Tibial nerve (tissue), 4 donors: ENCODE measurements at regions not wholly inside any gene's neighbourhood (a gene's known extent, or its start where the extent isn't known, plus 50 kb on each side); places are given as distances from the start of the nearest gene placed in this dataset.

Experiments
- DNase-seq, 2 donors: peaks; one replicate each; pipeline ENCODE4 v3.0.0-alpha.2; 2019; ENCODE audit warnings: low spot score in 2 of 2
- H3K27ac ChIP-seq, 4 donors: fragments of 200-600 bp; sonication (generic) in 3 of 4; one replicate each; pipeline ENCODE4 v1.5.1; 2017 to 2019; ENCODE audit warnings: mild to moderate bottlenecking in 1 of 4
- H3K27me3 ChIP-seq, 2 donors: fragments of 200-600 bp; sonication (generic) in 1 of 2; one replicate each; pipeline versions ENCODE4 v1.5.1 to v1.6.0; 2017 to 2019
- H3K36me3 ChIP-seq, 3 donors: fragments of 200-600 bp; sonication (generic); one replicate each; pipeline ENCODE4 v1.5.1; 2018 to 2019
- H3K4me1 ChIP-seq, 4 donors: fragments of 200-600 bp; sonication (generic) in 3 of 4; one replicate each; pipeline ENCODE4 v1.5.1; 2017 to 2019
- H3K4me3 ChIP-seq, 4 donors: fragments of 200-600 bp; sonication (generic) in 3 of 4; one replicate each; pipeline ENCODE4 v1.5.1; 2017 to 2019; ENCODE audit warnings: mild to moderate bottlenecking in 1 of 4, moderate library complexity in 1 of 4
- H3K9me3 ChIP-seq, 4 donors: fragments of 200-600 bp; sonication (generic) in 3 of 4; one replicate each; pipeline ENCODE4 v1.5.1; 2017 to 2019
- EP300 ChIP-seq, 2 donors: sonication (generic); formaldehyde crosslinking; IDR thresholded peaks; one replicate each; pipeline ENCODE4 v1.6.1; 2017; ENCODE audit warnings: antibody characterized with exemption in 2 of 2, mild to moderate bottlenecking in 1 of 2
- POLR2A ChIP-seq, 2 donors: fragments of 450-650 bp; IDR thresholded peaks; one replicate each; pipeline ENCODE4 v1.6.1; 2017; ENCODE audit warnings: antibody characterized with exemption in 2 of 2, mild to moderate bottlenecking in 2 of 2, moderate library complexity in 2 of 2
- WGBS, 2 donors: methylation state at CpG; one replicate each; pipeline ENCODE4 v1.1.5; 2018; 5-methylcytosine and 5-hydroxymethylcytosine counted together
- TF ChIP-seq, protein P1 (sequence below), 5 experiments: fragments of 200-600 bp in 3 of 5; fragments of 450-650 bp in 2 of 5; sonication (generic) in 3 of 5; IDR thresholded peaks; one replicate each; pipeline ENCODE4 v1.5.1; 2016 to 2019; ENCODE audit warnings: antibody characterized with exemption in 5 of 5, mild to moderate bottlenecking in 3 of 5, moderate library complexity in 2 of 5

DNA sequence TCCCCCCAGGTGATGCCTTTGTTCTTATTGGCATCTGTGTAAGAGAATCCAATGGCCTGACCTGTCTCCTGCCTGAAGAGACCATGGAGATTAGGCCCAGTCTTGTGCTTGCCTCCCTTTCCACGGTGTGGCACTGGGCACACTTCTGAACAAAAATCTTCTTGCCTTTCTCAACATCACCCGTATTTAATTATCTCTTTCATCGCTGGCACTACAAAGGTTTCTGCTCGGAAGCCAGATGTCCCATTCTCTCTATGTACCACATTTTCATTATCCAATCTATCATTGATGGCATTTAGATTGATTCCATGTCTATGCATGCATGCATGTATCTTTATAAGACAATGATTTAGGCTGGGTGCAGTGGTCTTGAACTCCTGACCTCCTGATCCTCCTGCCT is 74.3 kb downstream of the SLC25A15 start:
- WGBS, 2 donors, result 69 to 76% methylated on average over 4 of the region's 4 CpGs
- TF ChIP-seq POLR2A (IDR thresholded peaks at IDR 0.05), result no peak
- no peak for TF ChIP-seq EP300 (IDR thresholded peaks at IDR 0.05)
- TF ChIP-seq, protein P1, sequence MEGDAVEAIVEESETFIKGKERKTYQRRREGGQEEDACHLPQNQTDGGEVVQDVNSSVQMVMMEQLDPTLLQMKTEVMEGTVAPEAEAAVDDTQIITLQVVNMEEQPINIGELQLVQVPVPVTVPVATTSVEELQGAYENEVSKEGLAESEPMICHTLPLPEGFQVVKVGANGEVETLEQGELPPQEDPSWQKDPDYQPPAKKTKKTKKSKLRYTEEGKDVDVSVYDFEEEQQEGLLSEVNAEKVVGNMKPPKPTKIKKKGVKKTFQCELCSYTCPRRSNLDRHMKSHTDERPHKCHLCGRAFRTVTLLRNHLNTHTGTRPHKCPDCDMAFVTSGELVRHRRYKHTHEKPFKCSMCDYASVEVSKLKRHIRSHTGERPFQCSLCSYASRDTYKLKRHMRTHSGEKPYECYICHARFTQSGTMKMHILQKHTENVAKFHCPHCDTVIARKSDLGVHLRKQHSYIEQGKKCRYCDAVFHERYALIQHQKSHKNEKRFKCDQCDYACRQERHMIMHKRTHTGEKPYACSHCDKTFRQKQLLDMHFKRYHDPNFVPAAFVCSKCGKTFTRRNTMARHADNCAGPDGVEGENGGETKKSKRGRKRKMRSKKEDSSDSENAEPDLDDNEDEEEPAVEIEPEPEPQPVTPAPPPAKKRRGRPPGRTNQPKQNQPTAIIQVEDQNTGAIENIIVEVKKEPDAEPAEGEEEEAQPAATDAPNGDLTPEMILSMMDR (IDR thresholded peaks at IDR 0.05), result no peak
- Histone ChIP-seq H3K4me1 (no peaks in the 10 kb centered on the region), H3K4me3 (no peak overlapping the region), H3K36me3 (no peaks in the 10 kb centered on the region), H3K9me3 (no peaks in the 10 kb centered on the region), H3K27ac (no peak overlapping the region), H3K27me3 (no peaks in the 10 kb centered on the region)
- DNase-seq, result no peak

GRCh38 chr13:40874138-40874779 is 84.8 kb downstream of the SLC25A15 start:
- no peak for DNase-seq
- H3K4me3 ChIP-seq, result no peak overlapping the region
- TF ChIP-seq, protein P1 (IDR thresholded peaks at IDR 0.05), result no peak
- TF ChIP-seq EP300 (IDR thresholded peaks at IDR 0.05), result no peak
- no peaks in the 10 kb centered on the region for H3K27me3 ChIP-seq
- WGBS, 2 donors, result 95 to 96% methylated on average over 5 of the region's 5 CpGs
- H3K9me3 ChIP-seq, result peaks cover 0 to 81% (median 18%) of the 10 kb centered on the region in 4 donors
- H3K36me3 ChIP-seq, result peaks cover 0 to 88% (median 0%) of the 10 kb centered on the region in 3 donors
- no peaks in the 10 kb centered on the region for H3K4me1 ChIP-seq
- no peak overlapping the region for H3K27ac ChIP-seq

- Histone ChIP-seq H3K9me3 (peaks cover 0 to 81% (median 18%) of the 10 kb centered on the region in 4 donors), H3K27me3 (no peaks in the 10 kb centered on the region), H3K4me3 (no peak overlapping the region), H3K4me1 (no peaks in the 10 kb centered on the region), H3K27ac (no peak overlapping the region), H3K36me3 (peaks cover 0 to 93% (median 0%) of the 10 kb centered on the region in 3 donors)
- DNase-seq, result no peak
- WGBS, 2 donors, result 92 to 97% methylated on average over 4 of the region's 4 CpGs
- no peak for TF ChIP-seq EP300 (IDR thresholded peaks at IDR 0.05)
- TF ChIP-seq, protein P1 (IDR thresholded peaks at IDR 0.05), result no peak
- TF ChIP-seq POLR2A (IDR thresholded peaks at IDR 0.05), result no peak
Measured at GRCh38 chr13:40875044-40875443, 85.6 kb downstream of the SLC25A15 start.

DNA sequence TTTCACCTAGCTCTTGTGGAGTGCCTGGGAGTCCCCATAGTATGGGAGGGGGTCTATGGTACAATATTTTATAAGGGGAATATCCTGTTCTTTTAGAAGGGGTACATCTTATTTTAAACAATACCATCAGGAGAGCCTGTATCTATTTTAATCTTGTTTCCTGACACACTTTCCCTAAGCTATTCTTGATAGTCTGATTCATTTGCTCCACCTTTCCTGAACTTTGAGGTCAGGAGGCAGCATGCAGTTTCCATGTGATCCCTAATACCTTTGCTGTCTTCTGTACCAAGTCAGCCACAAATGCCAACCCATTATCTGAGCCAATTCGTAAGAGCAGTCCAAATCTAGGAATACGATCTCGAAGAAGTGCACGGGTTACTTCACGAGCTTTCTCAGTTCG is 86.2 kb downstream of the SLC25A15 start:
- 96 to 97% methylated on average over 6 of the region's 6 CpGs for WGBS, 2 donors
- H3K36me3 ChIP-seq, result peaks cover 0 to 94% (median 0%) of the 10 kb centered on the region in 3 donors

More for the DNA sequence above, 86.2 kb downstream of the SLC25A15 start:
- H3K4me3 ChIP-seq, result no peak overlapping the region
- H3K27me3 ChIP-seq, result no peaks in the 10 kb centered on the region
- no peaks in the 10 kb centered on the region for H3K4me1 ChIP-seq
- no peak for DNase-seq
- peaks cover 0 to 77% (median 18%) of the 10 kb centered on the region in 4 donors for H3K9me3 ChIP-seq
- H3K27ac ChIP-seq, result no peak overlapping the region
- TF ChIP-seq POLR2A (IDR thresholded peaks at IDR 0.05) (no peak), EP300 (IDR thresholded peaks at IDR 0.05) (no peak)
- TF ChIP-seq, protein P1 (IDR thresholded peaks at IDR 0.05), result no peak
